ENCODE measurements at regions not wholly inside any gene's neighbourhood (a gene's known extent, or its start where the extent isn't known, plus 50 kb on each side); places are given as distances from the start of the nearest gene placed in this dataset.

DNA sequence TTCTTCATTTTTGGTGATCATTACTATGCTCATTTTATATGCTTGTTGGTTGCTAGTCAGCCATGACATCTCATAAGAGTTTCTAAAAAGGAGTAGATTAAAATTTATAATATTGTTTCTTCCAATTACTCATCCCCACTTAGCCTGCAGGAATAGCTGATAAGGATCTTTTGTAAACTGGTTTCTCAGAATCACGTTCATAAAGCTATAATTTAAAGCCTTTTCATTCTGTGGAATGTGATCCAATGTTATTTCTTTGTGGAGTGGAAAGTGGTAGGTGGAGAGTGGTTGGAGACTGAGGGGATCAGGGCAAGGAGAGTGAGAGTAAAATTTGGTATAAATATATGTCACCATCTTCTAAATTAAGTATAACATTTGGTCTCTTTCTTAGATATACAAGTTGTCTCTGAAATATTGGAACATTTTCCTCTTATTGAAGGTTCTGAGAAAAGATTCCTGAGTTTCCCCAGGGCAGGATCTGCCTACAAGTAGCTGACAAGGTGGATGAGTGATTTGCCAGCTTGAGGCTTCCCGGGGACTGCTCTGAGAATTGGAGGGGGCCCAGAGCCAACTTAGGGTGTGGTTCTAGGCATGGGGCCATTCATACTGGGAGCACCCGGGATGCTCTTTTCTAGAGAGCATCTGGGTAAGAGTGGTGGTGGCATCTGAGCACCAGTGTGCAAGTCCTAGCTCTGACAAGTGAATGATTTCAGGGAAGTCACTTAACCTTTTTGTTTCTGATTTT is 116.4 kb downstream of the TBX19 start:
- H3K4me1 ChIP-seq (ENCODE audit: control insufficient read depth in 5 of 5, insufficient read depth in 5 of 5, low read length in 5 of 5), result peaks cover 0 to 9% (median 3%) of the 10 kb centered on the region in 5 donors
- no peak overlapping the region for H3K4me3 ChIP-seq (ENCODE audit: low read depth in 1 of 5, low read length in 5 of 5)
- H3K36me3 ChIP-seq (ENCODE audit: control insufficient read depth in 5 of 5, insufficient read depth in 5 of 5, low read length in 5 of 5), result no peaks in the 10 kb centered on the region
- H3K27ac ChIP-seq (ENCODE audit: low read depth, low read length), result no peak overlapping the region
- no peaks in the 10 kb centered on the region for H3K9me3 ChIP-seq (ENCODE audit: control insufficient read depth in 5 of 5, low read length in 5 of 5)
- H3K9ac ChIP-seq (ENCODE audit: low read length in 5 of 5), result no peak overlapping the region
- H3K27me3 ChIP-seq (ENCODE audit: control insufficient read depth in 5 of 5, insufficient read depth in 4 of 5, low read length in 5 of 5), result peaks cover 0 to 3% (median 0%) of the 10 kb centered on the region in 5 donors

DNA sequence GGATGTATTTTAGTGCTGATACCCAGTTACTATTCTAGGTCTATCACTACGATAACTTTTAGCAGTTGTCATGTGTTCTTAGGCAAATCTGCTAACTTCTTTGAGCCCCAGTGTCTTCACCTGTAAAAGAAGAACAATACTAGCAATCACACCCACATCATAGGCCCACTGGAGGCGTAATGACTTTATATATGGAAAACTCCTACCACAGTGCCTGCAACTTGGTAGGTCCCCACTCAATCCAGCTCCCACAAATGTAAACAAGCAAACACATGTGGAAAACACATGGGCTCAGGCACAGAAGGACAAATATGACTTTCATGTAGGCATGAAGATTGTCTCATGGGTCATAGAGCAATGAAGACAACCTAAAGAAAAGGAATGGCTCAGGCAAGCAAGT is 115.8 kb downstream of the TBX19 start:
- H3K4me1 ChIP-seq (ENCODE audit: control insufficient read depth in 5 of 5, insufficient read depth in 5 of 5, low read length in 5 of 5), result peaks cover 0 to 15% (median 8%) of the 10 kb centered on the region in 5 donors
- no peak overlapping the region for H3K9ac ChIP-seq (ENCODE audit: low read length in 5 of 5)
- no peaks in the 10 kb centered on the region for H3K9me3 ChIP-seq (ENCODE audit: control insufficient read depth in 5 of 5, low read length in 5 of 5)
- H3K27ac ChIP-seq (ENCODE audit: low read depth, low read length), result no peak overlapping the region
- H3K27me3 ChIP-seq (ENCODE audit: control insufficient read depth in 5 of 5, insufficient read depth in 4 of 5, low read length in 5 of 5), result peaks cover 0 to 3% (median 0%) of the 10 kb centered on the region in 5 donors
- no peak overlapping the region for H3K4me3 ChIP-seq (ENCODE audit: low read depth in 1 of 5, low read length in 5 of 5)
- H3K36me3 ChIP-seq (ENCODE audit: control insufficient read depth in 5 of 5, insufficient read depth in 5 of 5, low read length in 5 of 5), result no peaks in the 10 kb centered on the region

DNA sequence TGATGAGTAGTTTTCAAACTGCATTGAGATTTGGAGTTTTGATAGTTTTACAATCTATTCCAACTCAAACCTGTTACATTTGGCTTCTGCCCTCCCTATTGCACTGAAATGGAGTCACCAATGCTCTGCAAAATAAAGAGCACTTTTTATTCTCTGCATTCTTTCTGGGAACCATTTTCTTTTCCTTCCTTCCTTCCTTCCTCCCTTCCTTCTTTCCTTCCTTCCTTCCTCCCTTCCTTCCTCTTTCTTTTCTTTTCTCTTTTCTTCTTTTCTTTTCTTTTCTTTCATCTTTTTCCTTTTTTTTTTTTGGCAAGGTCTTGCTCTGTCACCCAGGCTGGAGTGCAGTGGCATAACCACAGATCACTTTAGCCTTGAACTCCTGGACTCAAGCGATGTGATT is 114.2 kb downstream of the TBX19 start:
- peaks cover 0 to 3% (median 0%) of the 10 kb centered on the region in 5 donors for H3K27me3 ChIP-seq (ENCODE audit: control insufficient read depth in 5 of 5, insufficient read depth in 4 of 5, low read length in 5 of 5)
- H3K9ac ChIP-seq (ENCODE audit: low read length in 5 of 5), result no peak overlapping the region
- H3K4me3 ChIP-seq (ENCODE audit: low read depth in 1 of 5, low read length in 5 of 5), result no peak overlapping the region
- peaks cover 0 to 15% (median 8%) of the 10 kb centered on the region in 5 donors for H3K4me1 ChIP-seq (ENCODE audit: control insufficient read depth in 5 of 5, insufficient read depth in 5 of 5, low read length in 5 of 5)
- H3K9me3 ChIP-seq (ENCODE audit: control insufficient read depth in 5 of 5, low read length in 5 of 5), result no peaks in the 10 kb centered on the region
- no peak overlapping the region for H3K27ac ChIP-seq (ENCODE audit: low read depth, low read length)
- no peaks in the 10 kb centered on the region for H3K36me3 ChIP-seq (ENCODE audit: control insufficient read depth in 5 of 5, insufficient read depth in 5 of 5, low read length in 5 of 5)

DNA sequence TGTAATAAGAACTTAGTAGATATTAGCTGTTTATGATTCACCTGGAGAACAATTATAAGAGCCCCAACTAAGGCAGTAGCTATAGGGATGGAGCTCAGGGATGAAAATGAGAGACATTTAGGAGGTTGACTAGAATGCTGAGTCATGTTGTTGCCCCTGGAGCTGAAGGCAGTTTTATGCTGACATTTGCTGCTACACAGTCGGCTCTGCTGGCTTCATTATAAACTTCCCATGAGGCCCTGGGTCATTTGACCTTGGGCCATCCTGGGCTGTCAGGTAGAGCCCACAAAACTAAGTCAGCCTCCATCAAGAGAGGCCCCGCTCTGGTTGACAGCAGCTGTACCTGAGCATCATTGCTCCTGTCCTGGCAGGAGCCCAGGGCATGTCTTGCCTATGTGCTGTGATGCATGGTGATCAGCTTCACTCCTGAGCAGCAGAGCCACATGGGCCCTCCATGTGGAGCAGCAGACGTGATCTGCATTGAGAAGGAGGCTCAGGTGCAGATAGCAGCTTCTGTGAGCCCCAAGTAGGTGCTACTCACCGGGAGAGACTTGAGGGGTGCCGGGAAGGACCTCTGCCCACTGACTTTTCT is 112.4 kb downstream of the TBX19 start:
- Histone ChIP-seq H3K4me3 (ENCODE audit: low read depth in 1 of 5, low read length in 5 of 5) (no peak overlapping the region), H3K9me3 (ENCODE audit: control insufficient read depth in 5 of 5, low read length in 5 of 5) (no peaks in the 10 kb centered on the region), H3K27ac (ENCODE audit: low read depth, low read length) (no peak overlapping the region), H3K36me3 (ENCODE audit: control insufficient read depth in 5 of 5, insufficient read depth in 5 of 5, low read length in 5 of 5) (no peaks in the 10 kb centered on the region), H3K9ac (ENCODE audit: low read length in 5 of 5) (no peak overlapping the region), H3K4me1 (ENCODE audit: control insufficient read depth in 5 of 5, insufficient read depth in 5 of 5, low read length in 5 of 5) (peaks cover 0 to 18% (median 8%) of the 10 kb centered on the region in 5 donors), H3K27me3 (ENCODE audit: control insufficient read depth in 5 of 5, insufficient read depth in 4 of 5, low read length in 5 of 5) (no peaks in the 10 kb centered on the region)

DNA sequence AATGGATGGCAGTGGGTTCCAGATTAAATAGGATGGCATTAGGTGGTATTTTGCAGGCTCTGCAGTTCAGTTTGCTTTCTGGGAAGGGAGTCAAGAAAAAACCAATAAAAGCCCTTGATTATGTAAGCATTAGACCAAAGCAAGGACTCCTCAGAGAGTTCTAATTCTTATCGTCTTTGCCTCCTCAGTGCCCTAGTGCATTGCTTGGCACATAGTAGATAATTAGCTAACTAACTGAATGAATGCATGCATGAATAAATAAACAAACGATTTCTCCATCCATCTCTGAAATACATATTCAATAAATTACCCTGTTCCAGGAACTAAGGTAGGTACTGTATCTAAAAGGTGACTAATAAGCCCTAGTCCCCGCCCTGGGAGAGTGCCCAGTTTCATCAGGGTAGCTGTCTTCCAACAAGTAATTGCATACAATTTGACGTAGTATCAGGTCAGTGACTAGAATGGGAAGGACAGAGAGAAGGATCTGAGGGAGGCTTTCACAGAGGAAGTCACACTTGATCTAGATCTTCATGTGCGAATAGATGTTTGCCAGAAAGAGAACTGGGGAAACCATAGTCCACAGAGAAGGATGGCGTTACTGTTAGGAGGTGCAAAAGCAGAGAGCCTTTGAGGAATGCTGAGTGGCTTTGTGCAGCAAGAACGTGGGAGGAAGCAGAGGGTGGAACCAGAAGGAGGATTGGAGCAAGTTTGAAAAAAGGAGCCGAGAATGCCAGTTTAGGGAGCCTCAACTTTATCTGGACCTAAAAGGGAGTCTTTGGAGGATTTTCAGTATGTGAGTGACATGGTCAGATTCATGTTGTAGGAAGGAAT is 111.4 kb downstream of the TBX19 start:
- Histone ChIP-seq H3K9me3 (ENCODE audit: control insufficient read depth in 5 of 5, low read length in 5 of 5) (no peaks in the 10 kb centered on the region), H3K9ac (ENCODE audit: low read length in 5 of 5) (no peak overlapping the region), H3K27me3 (ENCODE audit: control insufficient read depth in 5 of 5, insufficient read depth in 4 of 5, low read length in 5 of 5) (no peaks in the 10 kb centered on the region), H3K27ac (ENCODE audit: low read depth, low read length) (no peak overlapping the region), H3K4me1 (ENCODE audit: control insufficient read depth in 5 of 5, insufficient read depth in 5 of 5, low read length in 5 of 5) (peaks cover 0 to 26% (median 14%) of the 10 kb centered on the region in 5 donors), H3K4me3 (ENCODE audit: low read depth in 1 of 5, low read length in 5 of 5) (no peak overlapping the region), H3K36me3 (ENCODE audit: control insufficient read depth in 5 of 5, insufficient read depth in 5 of 5, low read length in 5 of 5) (no peaks in the 10 kb centered on the region)

DNA sequence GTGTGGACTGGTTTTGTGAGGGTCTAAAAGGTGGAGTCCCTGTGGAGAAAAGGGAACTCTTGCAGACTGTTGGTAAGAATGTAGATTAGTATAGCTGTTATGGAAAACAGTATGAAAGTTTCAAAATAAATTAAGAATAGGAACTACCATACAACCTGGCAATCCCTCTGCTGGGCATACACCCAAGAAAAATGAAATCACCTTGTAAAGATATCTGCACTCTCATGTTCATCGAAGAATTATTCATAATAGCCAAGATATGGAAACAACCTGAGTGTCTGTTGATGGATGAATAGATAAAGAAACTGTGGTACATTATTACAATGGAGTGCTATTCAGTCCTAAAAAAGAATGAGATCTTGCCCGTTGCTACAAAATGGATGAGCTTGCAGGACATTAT is 109.6 kb downstream of the TBX19 start:
- Histone ChIP-seq H3K4me3 (ENCODE audit: low read depth in 1 of 5, low read length in 5 of 5) (no peak overlapping the region), H3K27ac (ENCODE audit: low read depth, low read length) (no peak overlapping the region), H3K36me3 (ENCODE audit: control insufficient read depth in 5 of 5, insufficient read depth in 5 of 5, low read length in 5 of 5) (no peaks in the 10 kb centered on the region), H3K27me3 (ENCODE audit: control insufficient read depth in 5 of 5, insufficient read depth in 4 of 5, low read length in 5 of 5) (no peaks in the 10 kb centered on the region), H3K4me1 (ENCODE audit: control insufficient read depth in 5 of 5, insufficient read depth in 5 of 5, low read length in 5 of 5) (peaks cover 0 to 26% (median 14%) of the 10 kb centered on the region in 5 donors), H3K9ac (ENCODE audit: low read length in 5 of 5) (no peak overlapping the region), H3K9me3 (ENCODE audit: control insufficient read depth in 5 of 5, low read length in 5 of 5) (no peaks in the 10 kb centered on the region)

DNA sequence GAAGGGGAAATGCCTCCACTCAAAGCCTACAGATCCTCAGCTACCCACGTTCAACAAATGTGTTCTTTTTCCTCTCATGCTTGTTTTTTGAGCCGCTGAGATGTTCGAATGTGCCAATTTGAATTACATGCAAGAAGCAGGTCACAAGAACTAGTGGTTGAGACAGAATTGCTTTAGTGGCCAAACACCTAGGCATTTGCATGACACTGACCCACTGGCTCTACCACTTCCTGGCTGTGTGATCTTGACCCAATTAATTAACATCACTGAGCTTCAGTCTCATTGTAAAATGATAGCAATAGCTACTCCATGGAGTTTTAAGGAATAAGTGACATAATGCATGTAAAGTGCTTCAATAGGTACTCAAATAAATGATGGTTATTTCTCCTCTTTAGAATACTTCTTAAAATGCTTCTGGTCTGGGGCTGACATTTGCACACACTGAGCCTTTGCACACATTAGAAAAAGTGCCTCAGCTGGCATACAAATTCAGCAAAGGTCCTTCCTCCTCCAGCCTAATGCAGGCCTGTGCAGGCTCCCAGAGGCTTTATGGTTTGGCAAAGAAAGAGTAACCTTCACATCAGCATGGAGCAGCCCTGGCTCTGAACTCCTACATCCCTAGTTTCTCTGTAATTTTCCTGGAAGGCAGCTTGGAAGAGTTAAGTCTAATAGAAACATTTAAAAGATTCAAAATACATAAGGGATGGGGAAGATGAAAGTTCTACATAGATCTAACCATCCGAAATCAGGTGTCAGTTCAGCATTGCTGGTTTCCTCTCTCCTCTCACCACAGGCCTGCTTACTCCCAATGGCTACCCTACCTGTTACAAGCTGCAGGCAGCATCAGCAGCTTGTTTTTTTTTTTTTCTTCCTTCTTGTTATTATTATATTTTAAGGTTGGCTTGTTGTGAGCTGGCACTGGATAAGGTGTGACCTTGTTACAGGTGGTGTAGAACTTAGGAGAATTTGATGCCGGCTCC is 107.4 kb downstream of the TBX19 start:
- Histone ChIP-seq H3K27me3 (ENCODE audit: control insufficient read depth in 5 of 5, insufficient read depth in 4 of 5, low read length in 5 of 5) (no peaks in the 10 kb centered on the region), H3K9ac (ENCODE audit: low read length in 5 of 5) (no peak overlapping the region), H3K9me3 (ENCODE audit: control insufficient read depth in 5 of 5, low read length in 5 of 5) (no peaks in the 10 kb centered on the region), H3K4me1 (ENCODE audit: control insufficient read depth in 5 of 5, insufficient read depth in 5 of 5, low read length in 5 of 5) (peaks cover 0 to 25% (median 14%) of the 10 kb centered on the region in 5 donors), H3K4me3 (ENCODE audit: low read depth in 1 of 5, low read length in 5 of 5) (no peak overlapping the region), H3K27ac (ENCODE audit: low read depth, low read length) (no peak overlapping the region), H3K36me3 (ENCODE audit: control insufficient read depth in 5 of 5, insufficient read depth in 5 of 5, low read length in 5 of 5) (no peaks in the 10 kb centered on the region)

DNA sequence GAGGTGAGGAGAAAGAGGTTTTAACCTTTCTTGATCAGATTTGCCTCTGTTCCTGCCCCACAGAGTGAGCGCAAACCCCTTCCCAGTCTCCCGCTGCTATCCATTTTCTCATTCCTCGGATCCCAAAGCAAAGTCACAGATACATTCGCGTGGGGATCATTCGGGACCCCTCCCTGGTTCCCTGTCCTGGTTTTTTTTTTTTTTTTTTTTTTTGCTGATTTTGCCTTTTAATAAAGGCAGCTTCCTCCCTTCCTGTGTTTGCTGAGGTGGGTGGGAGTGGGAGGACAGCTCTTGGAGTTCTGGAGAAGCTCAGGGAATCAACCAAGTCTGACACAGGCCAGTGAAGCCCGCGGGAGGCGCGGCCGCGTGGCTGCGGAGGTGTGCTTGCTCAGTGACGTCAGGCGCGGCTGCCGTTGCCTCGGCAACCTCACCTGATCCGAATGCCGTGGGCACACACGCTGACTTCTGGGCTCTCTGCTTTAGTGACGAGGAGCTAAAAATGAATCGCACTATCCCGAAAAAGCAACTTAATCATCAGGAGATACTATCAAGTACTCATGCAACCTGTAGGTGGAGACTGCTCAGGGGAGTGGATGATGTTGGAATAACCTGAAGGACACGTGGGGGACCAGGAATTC is 106.4 kb downstream of the TBX19 start:
- no peaks in the 10 kb centered on the region for H3K36me3 ChIP-seq (ENCODE audit: control insufficient read depth in 5 of 5, insufficient read depth in 5 of 5, low read length in 5 of 5)
- H3K27ac ChIP-seq (ENCODE audit: low read depth, low read length), result no peak overlapping the region
- H3K4me3 ChIP-seq (ENCODE audit: low read depth in 1 of 5, low read length in 5 of 5), result no peak overlapping the region
- peaks cover 0 to 18% (median 11%) of the 10 kb centered on the region in 5 donors for H3K4me1 ChIP-seq (ENCODE audit: control insufficient read depth in 5 of 5, insufficient read depth in 5 of 5, low read length in 5 of 5)
- H3K9me3 ChIP-seq (ENCODE audit: control insufficient read depth in 5 of 5, low read length in 5 of 5), result no peaks in the 10 kb centered on the region
- no peak overlapping the region for H3K9ac ChIP-seq (ENCODE audit: low read length in 5 of 5)
- no peaks in the 10 kb centered on the region for H3K27me3 ChIP-seq (ENCODE audit: control insufficient read depth in 5 of 5, insufficient read depth in 4 of 5, low read length in 5 of 5)

DNA sequence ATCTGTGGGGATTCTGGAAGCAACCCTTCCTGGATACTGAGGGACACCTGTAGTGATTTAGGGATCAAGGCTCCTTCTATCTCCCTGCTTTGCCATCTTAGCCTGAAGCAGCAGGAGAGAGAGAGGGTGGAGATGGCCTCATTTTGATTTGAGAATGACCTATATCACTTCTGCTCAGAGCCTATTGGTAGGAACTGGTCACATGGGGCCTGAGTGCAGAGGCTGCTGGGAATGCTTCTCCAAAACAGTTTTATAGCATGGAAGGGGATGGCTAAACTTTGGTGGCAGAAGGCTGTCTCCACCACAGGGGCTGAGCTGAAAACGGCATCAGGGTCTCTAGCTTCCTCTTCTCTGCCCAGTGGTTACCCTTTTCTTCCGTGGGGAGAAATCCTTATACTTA is 105.8 kb downstream of the TBX19 start:
- H3K27me3 ChIP-seq (ENCODE audit: control insufficient read depth in 5 of 5, insufficient read depth in 4 of 5, low read length in 5 of 5), result no peaks in the 10 kb centered on the region
- H3K4me1 ChIP-seq (ENCODE audit: control insufficient read depth in 5 of 5, insufficient read depth in 5 of 5, low read length in 5 of 5), result peaks cover 0 to 12% (median 10%) of the 10 kb centered on the region in 5 donors
- H3K9ac ChIP-seq (ENCODE audit: low read length in 5 of 5), result no peak overlapping the region
- no peak overlapping the region for H3K27ac ChIP-seq (ENCODE audit: low read depth, low read length)
- no peaks in the 10 kb centered on the region for H3K36me3 ChIP-seq (ENCODE audit: control insufficient read depth in 5 of 5, insufficient read depth in 5 of 5, low read length in 5 of 5)
- no peak overlapping the region for H3K4me3 ChIP-seq (ENCODE audit: low read depth in 1 of 5, low read length in 5 of 5)
- H3K9me3 ChIP-seq (ENCODE audit: control insufficient read depth in 5 of 5, low read length in 5 of 5), result no peaks in the 10 kb centered on the region
